H9 (cell line): ENCODE measurements at regions not wholly inside any gene's neighbourhood (a gene's known extent, or its start where the extent isn't known, plus 50 kb on each side); places are given as distances from the start of the nearest gene placed in this dataset.

Source experiments
- DNase-seq: peaks from one replicate; pipeline ENCODE4 v3.0.0-alpha.2; 2017
- H2AFZ ChIP-seq: one replicate; pipeline ENCODE4 v1.6.1; 2013; ENCODE audit warnings: mild to moderate bottlenecking, low read length, control low read depth, moderate library complexity
- H2AK5ac ChIP-seq: 2 replicates; pipeline ENCODE4 v1.6.1; 2013; ENCODE audit warnings: low read length, control low read depth, mixed read lengths; ENCODE audit not compliant: insufficient read length
- H2BK120ac ChIP-seq: one replicate; pipeline ENCODE4 v1.6.1; 2013; ENCODE audit warnings: low read depth, mild to moderate bottlenecking, low read length, control low read depth, inconsistent platforms; ENCODE audit not compliant: poor library complexity, severe bottlenecking
- H2BK12ac ChIP-seq: 2 replicates; pipeline ENCODE4 v1.6.1; 2013; ENCODE audit warnings: low read length, control low read depth, mixed read lengths, low read depth; ENCODE audit not compliant: insufficient read length
- H2BK15ac ChIP-seq: 2 replicates; pipeline ENCODE4 v1.6.1; 2013; ENCODE audit warnings: low read depth, low read length, control low read depth
- H2BK20ac ChIP-seq: one replicate; pipeline ENCODE4 v1.6.1; 2013; ENCODE audit warnings: low read depth, mild to moderate bottlenecking, low read length, control low read depth, inconsistent platforms; ENCODE audit not compliant: poor library complexity, severe bottlenecking
- H2BK5ac ChIP-seq: 2 replicates; pipeline ENCODE4 v1.6.1; 2013; ENCODE audit warnings: low read length, control low read depth, mixed read lengths; ENCODE audit not compliant: insufficient read length
- H3K14ac ChIP-seq: 2 replicates; pipeline ENCODE4 v1.6.1; 2013; ENCODE audit warnings: low read length, control low read depth; ENCODE audit not compliant: insufficient read depth
- H3K18ac ChIP-seq: 2 replicates; pipeline ENCODE4 v1.6.1; 2013; ENCODE audit warnings: low read depth, mild to moderate bottlenecking, mixed read lengths, low read length, control low read depth; ENCODE audit not compliant: insufficient read length
- H3K23ac ChIP-seq: 2 replicates; pipeline ENCODE4 v1.6.1; 2013; ENCODE audit warnings: low read length, control low read depth, mixed read lengths, low read depth; ENCODE audit not compliant: insufficient read length
- H3K23me2 ChIP-seq: 2 replicates; pipeline ENCODE4 v1.6.1; 2013; ENCODE audit warnings: low read depth, mild to moderate bottlenecking, mixed read lengths, low read length, control low read depth; ENCODE audit not compliant: insufficient read length, poor library complexity, severe bottlenecking
- H3K27ac ChIP-seq: 2 replicates; pipeline ENCODE4 v1.5.1; 2013; ENCODE audit warnings: low read length, control low read depth, mixed read lengths, low read depth; ENCODE audit not compliant: insufficient read length
- H3K27me3 ChIP-seq: 2 replicates; pipeline ENCODE4 v1.6.1; 2013; ENCODE audit warnings: low read length, control low read depth, inconsistent platforms; ENCODE audit not compliant: insufficient read depth
- H3K4ac ChIP-seq: 2 replicates; pipeline ENCODE4 v1.6.1; 2013; ENCODE audit warnings: low read depth, mild to moderate bottlenecking, control low read depth, inconsistent platforms, low read length, moderate library complexity
- H3K4me1 ChIP-seq: 2 replicates; pipeline ENCODE4 v1.6.1; 2013; ENCODE audit warnings: low read length, control low read depth, inconsistent platforms; ENCODE audit not compliant: insufficient read depth
- H3K4me2 ChIP-seq: 2 replicates; pipeline ENCODE4 v1.6.1; 2013; ENCODE audit warnings: low read length, control low read depth, mixed read lengths; ENCODE audit not compliant: insufficient read length, insufficient read depth
- H3K56ac ChIP-seq: 2 replicates; pipeline ENCODE4 v1.6.1; 2013; ENCODE audit warnings: low read depth, mild to moderate bottlenecking, mixed read lengths, low read length, control low read depth; ENCODE audit not compliant: insufficient read length
- H3K79me1 ChIP-seq: 2 replicates; pipeline ENCODE4 v1.6.1; 2013; ENCODE audit warnings: low read depth, mild to moderate bottlenecking, moderate library complexity, low read length, control low read depth, inconsistent platforms; ENCODE audit not compliant: insufficient read depth, poor library complexity, severe bottlenecking
- H3K79me2 ChIP-seq: 2 replicates; pipeline ENCODE4 v1.6.1; 2013; ENCODE audit warnings: low read length, control low read depth, inconsistent platforms; ENCODE audit not compliant: insufficient read depth
- H3K9ac ChIP-seq: 2 replicates; pipeline ENCODE4 v1.6.1; 2013; ENCODE audit warnings: low read length, control low read depth, mixed read lengths; ENCODE audit not compliant: insufficient read length; ENCODE audit errors: extremely low read depth
- H3K9me3 ChIP-seq: one replicate; pipeline ENCODE4 v1.6.1; 2013; ENCODE audit warnings: low read depth, low read length, inconsistent platforms; ENCODE audit not compliant: control insufficient read depth
- H3T11ph ChIP-seq: one replicate; pipeline ENCODE4 v1.6.1; 2013; ENCODE audit warnings: mild to moderate bottlenecking, low read length, control low read depth, inconsistent platforms
- H4K20me1 ChIP-seq: one replicate; pipeline ENCODE4 v1.6.1; 2013; ENCODE audit not compliant: control insufficient read depth, insufficient read length, insufficient read depth
- H4K5ac ChIP-seq: 2 replicates; pipeline ENCODE4 v1.6.1; 2013; ENCODE audit warnings: low read depth, mild to moderate bottlenecking, mixed read lengths, low read length, control low read depth; ENCODE audit not compliant: insufficient read length
- H4K8ac ChIP-seq: replicated peaks from 2 replicates; pipeline ENCODE4 v1.6.1; 2013; ENCODE audit warnings: low read length, control low read depth, mixed read lengths, low read depth; ENCODE audit not compliant: insufficient read length
- H4K91ac ChIP-seq: 2 replicates; pipeline ENCODE4 v1.6.1; 2013; ENCODE audit warnings: low read depth, mild to moderate bottlenecking, moderate library complexity, mixed read lengths, low read length, control low read depth; ENCODE audit not compliant: insufficient read length
- H3K27ac Mint-ChIP-seq, 3 experiments: 2 replicates in 2 of 3; 3 replicates in 1 of 3; pipeline ENCODE4 v1.8.0; 2020 to 2021; ENCODE audit warnings: mixed read lengths in 3 of 3, mild to moderate bottlenecking in 1 of 3, moderate library complexity in 1 of 3
- H3K27me3 Mint-ChIP-seq: 2 replicates; pipeline ENCODE4 v1.8.0; 2021; ENCODE audit warnings: low read depth, mild to moderate bottlenecking, moderate library complexity, mixed read lengths
- H3K36me3 Mint-ChIP-seq, 3 experiments: 2 replicates in 2 of 3; 3 replicates in 1 of 3; pipeline ENCODE4 v1.8.0; 2020 to 2021; ENCODE audit warnings: low read depth in 3 of 3, mixed read lengths in 3 of 3; ENCODE audit not compliant: insufficient read depth in 1 of 3
- H3K4me1 Mint-ChIP-seq, 2 experiments: 2 replicates each; pipeline ENCODE4 v1.8.0; 2020; ENCODE audit warnings: mixed read lengths in 2 of 2
- H3K4me3 Mint-ChIP-seq, 2 experiments: 2 replicates in 1 of 2; 3 replicates in 1 of 2; pipeline ENCODE4 v1.8.0; 2020 to 2021; ENCODE audit warnings: mild to moderate bottlenecking in 2 of 2, mixed read lengths in 2 of 2, moderate library complexity in 1 of 2
- H3K9me3 Mint-ChIP-seq, 2 experiments: 2 replicates in 1 of 2; 3 replicates in 1 of 2; pipeline ENCODE4 v1.8.0; 2020; ENCODE audit warnings: mild to moderate bottlenecking in 2 of 2, mixed read lengths in 2 of 2, moderate library complexity in 1 of 2
- WGBS: extraction: QIAGEN DNeasy Blood & Tissue Kit; methylation state at CpG from one replicate; pipeline ENCODE4 v1.1.7; 2013; ENCODE audit warnings: missing lambda C conversion rate, low lambda C conversion rate, mixed read lengths; ENCODE audit not compliant: insufficient read length; ENCODE audit errors: extremely low coverage; 5-methylcytosine and 5-hydroxymethylcytosine counted together
- TF ChIP-seq, protein P1 (sequence below): fragments of 200-600 bp; sonication (generic); conservative IDR thresholded peaks from 3 replicates; pipeline ENCODE4 v1.8.0; 2021; ENCODE audit warnings: antibody characterized with exemption, mild to moderate bottlenecking

DNA sequence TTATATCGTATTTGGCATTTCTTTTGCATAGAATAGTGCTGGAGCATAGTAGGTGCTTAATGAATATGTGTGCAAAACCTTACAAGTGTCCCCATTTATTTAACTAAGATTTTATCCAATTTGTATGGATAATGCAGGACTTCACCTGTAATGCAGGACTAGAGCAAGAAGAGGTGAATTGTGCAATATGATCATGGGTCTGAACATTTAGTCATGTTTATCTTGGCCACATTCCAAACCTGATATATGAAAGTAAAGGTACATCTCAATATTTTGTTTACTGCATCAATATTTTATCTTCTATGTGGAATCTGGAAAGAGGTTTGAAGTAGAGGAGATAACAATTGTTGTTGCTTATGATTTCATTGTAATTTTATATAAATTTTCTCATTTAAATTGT, 1626.7 kb upstream of the B3GALT2 start:
- Histone ChIP-seq H2BK5ac (no peak overlapping the region), H4K8ac (no peak overlapping the region), H3K9ac (no peak overlapping the region), H4K91ac (no peak overlapping the region), H3K79me1 (no peaks in the 10 kb centered on the region), H4K20me1 (no peaks in the 10 kb centered on the region), H3K27me3 (no peaks in the 10 kb centered on the region), H3K4me2 (no peak overlapping the region), H2BK120ac (no peak overlapping the region), H2BK15ac (no peak overlapping the region), H3K9me3 (no peaks in the 10 kb centered on the region), H3K79me2 (no peaks in the 10 kb centered on the region), H3K27ac (no peak overlapping the region), H2AFZ (no peak overlapping the region), H3K23ac (no peak overlapping the region), H3T11ph (no peak overlapping the region), H3K14ac (no peak overlapping the region), H3K4ac (no peak overlapping the region), H4K5ac (no peak overlapping the region), H3K23me2 (no peaks in the 10 kb centered on the region), H2AK5ac (no peak overlapping the region), H3K18ac (no peak overlapping the region), H3K4me1 (no peaks in the 10 kb centered on the region), H2BK12ac (no peak overlapping the region), H2BK20ac (no peak overlapping the region), H3K56ac (no peak overlapping the region)
- peaks cover 2% of the 10 kb centered on the region in 2 experiments; a peak in 2 of 5 replicates for H3K9me3 Mint-ChIP-seq
- no peak overlapping the region for H3K4me3 Mint-ChIP-seq
- no peaks in the 10 kb centered on the region for H3K4me1 Mint-ChIP-seq
- TF ChIP-seq, protein P1, sequence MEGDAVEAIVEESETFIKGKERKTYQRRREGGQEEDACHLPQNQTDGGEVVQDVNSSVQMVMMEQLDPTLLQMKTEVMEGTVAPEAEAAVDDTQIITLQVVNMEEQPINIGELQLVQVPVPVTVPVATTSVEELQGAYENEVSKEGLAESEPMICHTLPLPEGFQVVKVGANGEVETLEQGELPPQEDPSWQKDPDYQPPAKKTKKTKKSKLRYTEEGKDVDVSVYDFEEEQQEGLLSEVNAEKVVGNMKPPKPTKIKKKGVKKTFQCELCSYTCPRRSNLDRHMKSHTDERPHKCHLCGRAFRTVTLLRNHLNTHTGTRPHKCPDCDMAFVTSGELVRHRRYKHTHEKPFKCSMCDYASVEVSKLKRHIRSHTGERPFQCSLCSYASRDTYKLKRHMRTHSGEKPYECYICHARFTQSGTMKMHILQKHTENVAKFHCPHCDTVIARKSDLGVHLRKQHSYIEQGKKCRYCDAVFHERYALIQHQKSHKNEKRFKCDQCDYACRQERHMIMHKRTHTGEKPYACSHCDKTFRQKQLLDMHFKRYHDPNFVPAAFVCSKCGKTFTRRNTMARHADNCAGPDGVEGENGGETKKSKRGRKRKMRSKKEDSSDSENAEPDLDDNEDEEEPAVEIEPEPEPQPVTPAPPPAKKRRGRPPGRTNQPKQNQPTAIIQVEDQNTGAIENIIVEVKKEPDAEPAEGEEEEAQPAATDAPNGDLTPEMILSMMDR: no peak
- WGBS: no CpG with 5 or more reads among the region's 1 CpG
- H3K36me3 Mint-ChIP-seq: peaks cover 0 to 3% (median 0%) of the 10 kb centered on the region in 3 experiments; a peak in 2 of 7 replicates
- H3K27me3 Mint-ChIP-seq: no peaks in the 10 kb centered on the region
- no peak overlapping the region for H3K27ac Mint-ChIP-seq
- no peak for DNase-seq
